GM12864 (cell line): ENCODE measurements at regions not wholly inside any gene's neighbourhood (a gene's known extent, or its start where the extent isn't known, plus 50 kb on each side); places are given as distances from the start of the nearest gene placed in this dataset.

Experiments
- DNase-seq: peaks from one replicate; pipeline ENCODE4 v3.0.0-alpha.2; 2011; ENCODE audit warnings: low read depth
- H3K4me3 ChIP-seq: 2 replicates; pipeline ENCODE4 v1.5.1; 2011; ENCODE audit warnings: mild to moderate bottlenecking, low read depth, low read length, control low read depth
- TF ChIP-seq, protein P1 (sequence below): IDR thresholded peaks from 2 replicates; pipeline ENCODE4 v1.5.1; 2011; ENCODE audit warnings: low read depth, mild to moderate bottlenecking, moderate library complexity, low read length, control low read depth, inconsistent platforms; ENCODE audit errors: missing control alignments

DNA sequence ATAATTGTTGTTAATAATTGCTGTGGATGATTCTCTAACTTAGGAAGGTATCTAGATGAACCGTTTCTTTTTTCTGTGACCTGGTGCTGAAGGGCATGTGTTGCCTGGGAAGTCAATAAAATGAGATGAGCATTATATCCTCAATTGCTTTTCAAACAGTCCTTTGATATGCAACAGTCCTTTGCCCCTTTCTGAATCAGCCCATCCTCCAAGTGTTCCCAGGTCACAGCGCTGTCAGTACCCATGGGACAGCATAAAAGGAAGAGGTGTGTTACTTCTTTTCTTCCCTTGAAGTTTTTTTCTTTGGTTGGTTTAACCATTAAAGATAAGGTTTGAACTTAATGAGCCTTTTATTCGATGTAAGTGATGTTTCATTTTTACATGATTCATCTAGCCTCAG, 651.8 kb downstream of the SEMA5A start:
- TF ChIP-seq, protein P1, sequence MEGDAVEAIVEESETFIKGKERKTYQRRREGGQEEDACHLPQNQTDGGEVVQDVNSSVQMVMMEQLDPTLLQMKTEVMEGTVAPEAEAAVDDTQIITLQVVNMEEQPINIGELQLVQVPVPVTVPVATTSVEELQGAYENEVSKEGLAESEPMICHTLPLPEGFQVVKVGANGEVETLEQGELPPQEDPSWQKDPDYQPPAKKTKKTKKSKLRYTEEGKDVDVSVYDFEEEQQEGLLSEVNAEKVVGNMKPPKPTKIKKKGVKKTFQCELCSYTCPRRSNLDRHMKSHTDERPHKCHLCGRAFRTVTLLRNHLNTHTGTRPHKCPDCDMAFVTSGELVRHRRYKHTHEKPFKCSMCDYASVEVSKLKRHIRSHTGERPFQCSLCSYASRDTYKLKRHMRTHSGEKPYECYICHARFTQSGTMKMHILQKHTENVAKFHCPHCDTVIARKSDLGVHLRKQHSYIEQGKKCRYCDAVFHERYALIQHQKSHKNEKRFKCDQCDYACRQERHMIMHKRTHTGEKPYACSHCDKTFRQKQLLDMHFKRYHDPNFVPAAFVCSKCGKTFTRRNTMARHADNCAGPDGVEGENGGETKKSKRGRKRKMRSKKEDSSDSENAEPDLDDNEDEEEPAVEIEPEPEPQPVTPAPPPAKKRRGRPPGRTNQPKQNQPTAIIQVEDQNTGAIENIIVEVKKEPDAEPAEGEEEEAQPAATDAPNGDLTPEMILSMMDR: no peak
- no peak for DNase-seq
- H3K4me3 ChIP-seq: no peak overlapping the region

DNA sequence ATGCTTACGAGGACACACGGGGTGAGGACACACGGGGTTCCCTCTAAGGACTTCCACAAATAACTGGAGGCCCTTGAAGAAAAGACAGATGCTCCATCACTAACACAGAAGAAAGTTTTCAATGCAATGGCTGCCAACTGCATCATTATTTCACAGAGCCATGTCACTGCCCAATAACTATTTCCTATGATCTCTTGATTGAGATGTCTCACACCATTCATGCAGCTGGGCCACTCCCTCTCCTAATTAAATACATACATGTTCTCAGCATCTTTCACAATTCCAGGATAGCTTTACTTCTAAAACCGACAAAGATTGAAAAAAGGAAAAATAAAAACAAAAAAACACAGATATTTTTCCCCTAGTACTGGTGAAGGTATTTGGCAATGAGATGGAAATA, 650.8 kb downstream of the SEMA5A start:
- DNase-seq: no peak
- TF ChIP-seq, protein P1: no peak

DNA sequence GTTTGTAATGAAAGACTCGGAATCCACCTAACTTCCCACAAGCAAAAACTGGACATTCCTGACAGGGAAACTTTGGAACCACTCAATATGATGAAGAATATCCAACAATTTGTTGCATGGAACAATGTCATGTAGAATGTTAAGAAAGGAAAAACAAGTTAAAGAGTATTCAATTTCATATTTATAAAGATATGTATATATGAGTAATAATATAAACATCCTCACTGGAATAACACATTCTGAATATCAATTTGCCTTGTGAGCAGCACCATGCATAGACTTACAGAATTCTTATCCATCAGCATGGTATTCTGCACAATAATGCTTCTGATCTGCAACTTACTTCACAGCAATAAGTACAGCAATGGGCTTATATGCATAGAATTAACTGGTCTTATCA, 650.3 kb downstream of the SEMA5A start:
- DNase-seq: no peak
- no peak overlapping the region for H3K4me3 ChIP-seq
- TF ChIP-seq, protein P1: no peak

More for the DNA sequence above, 650.8 kb downstream of the SEMA5A start:
- no peak overlapping the region for H3K4me3 ChIP-seq

DNA sequence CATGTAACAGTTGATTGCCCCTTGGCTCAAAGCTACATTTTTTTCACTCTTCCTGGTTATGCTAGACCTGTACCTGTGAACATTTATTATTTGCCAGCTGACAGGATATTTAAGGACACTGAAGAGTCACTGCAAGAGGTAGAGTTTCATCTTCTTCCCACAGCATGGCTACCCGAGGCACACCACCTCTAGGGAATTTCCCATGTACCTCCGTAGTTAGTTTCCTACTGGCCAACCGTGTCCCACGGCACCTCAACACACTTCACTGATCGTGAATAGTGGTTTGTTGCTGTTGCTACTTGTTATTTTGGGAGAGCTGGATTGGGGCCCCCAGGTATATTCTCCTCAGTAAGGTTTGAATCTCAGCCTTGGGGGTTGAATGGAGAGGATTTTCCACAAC, 648.6 kb downstream of the SEMA5A start:
- no peak for DNase-seq
- no peak overlapping the region for H3K4me3 ChIP-seq
- TF ChIP-seq, protein P1: no peak

DNA sequence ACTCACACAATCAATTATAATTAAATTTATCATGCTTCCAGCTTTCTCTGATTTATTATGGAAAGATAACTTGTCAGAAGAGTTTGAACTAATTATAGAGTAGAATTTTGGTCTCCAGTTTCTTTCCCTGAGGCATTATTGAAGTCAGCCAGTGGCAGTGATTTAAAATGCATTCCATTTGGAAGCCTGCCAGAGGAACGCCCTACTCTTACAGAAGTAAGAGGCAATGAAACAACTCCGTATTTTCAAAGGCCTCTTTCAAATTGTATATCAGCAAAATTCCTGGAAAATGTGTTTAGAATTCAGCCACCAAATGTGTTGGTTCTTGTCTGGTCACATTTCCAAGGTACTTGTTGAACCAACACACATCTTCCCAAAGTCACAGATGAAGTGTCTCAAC, 640.9 kb downstream of the SEMA5A start:
- TF ChIP-seq, protein P1: no peak
- no peak for DNase-seq
- no peak overlapping the region for H3K4me3 ChIP-seq

DNA sequence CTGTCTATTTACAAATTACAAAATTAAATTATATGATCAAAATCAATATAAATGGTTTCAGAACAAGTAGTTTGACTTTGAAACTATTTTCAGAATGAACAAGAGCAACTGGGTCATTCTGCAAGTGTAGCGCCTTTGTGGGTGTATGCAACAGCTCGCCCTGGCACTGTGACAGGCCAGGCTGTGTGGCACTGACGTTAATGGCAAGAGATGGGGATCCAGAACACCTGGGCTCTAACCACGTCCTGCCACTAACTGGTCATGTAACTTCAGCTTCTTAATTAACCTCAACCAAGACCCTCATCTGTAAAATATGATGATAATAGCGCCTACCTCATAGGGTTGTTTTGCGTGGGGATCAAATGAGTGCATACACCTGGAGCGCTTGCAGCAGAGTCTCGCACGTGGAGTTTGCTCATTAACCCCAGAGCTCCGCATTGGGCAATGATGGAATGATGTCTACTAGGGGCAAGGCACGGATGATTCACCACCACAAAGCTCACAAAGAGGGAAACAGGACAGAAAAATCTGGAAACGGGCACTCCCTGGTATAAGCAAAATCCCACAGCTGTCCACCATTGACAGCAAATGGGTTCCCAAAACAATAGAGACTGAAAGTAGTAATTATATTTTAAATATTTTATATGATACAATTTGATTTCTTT, 639.4 kb downstream of the SEMA5A start:
- DNase-seq: no peak
- TF ChIP-seq, protein P1: no peak
- no peak overlapping the region for H3K4me3 ChIP-seq

DNA sequence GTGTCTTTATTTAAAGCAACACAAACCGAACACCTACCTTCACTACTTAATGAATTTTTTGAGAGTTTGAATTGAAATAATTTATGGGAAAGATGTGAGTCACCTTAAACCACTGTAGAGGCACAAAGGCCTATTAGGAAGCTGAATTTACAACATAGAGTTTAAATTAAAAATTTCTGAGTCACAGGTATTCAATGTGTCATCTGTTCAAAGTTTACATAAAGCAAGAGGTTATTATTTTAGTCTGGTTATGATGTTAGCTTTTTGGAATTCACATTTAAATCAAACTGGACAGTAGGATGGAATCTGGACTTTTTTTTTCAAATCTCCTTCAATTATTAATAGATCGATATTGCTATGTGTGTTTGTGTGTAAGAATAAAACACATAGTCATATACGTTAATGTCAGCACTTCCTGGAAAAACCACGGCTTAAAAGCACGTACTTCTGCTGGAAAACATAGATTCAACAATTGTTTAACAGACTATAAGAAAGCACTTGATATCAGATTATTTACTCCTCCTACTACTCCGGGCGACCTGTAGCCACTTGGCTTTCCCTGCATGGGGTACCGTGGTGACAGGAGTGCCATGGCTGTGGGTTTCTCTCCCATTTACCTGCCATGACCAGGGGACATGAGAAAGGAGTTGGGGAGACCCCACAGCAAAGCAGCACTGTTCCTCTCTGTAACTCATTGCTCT, 638.6 kb downstream of the SEMA5A start:
- no peak for DNase-seq
- TF ChIP-seq, protein P1: no peak
- H3K4me3 ChIP-seq: no peak overlapping the region
